ENCODE measurements at regions not wholly inside any gene's neighbourhood (a gene's known extent, or its start where the extent isn't known, plus 50 kb on each side); places are given as distances from the start of the nearest gene placed in this dataset.

GRCh38 chr5:92969191-92969780 lies 611.7 kb downstream of the NR2F1-AS1 start:
- Mint-ChIP-seq H3K4me1 (no peaks in the 10 kb centered on the region), H3K9me3 (peaks cover 6 to 11% of the 10 kb centered on the region in 2 donors), H3K36me3 (no peaks in the 10 kb centered on the region), H3K27ac (no peak overlapping the region), H3K27me3 (ENCODE audit: low read depth in 2 of 2) (no peaks in the 10 kb centered on the region), H3K4me3 (no peak overlapping the region)
- H3K27ac ChIP-seq (ENCODE audit: low read length): no peak overlapping the region
- no peaks in the 10 kb centered on the region for H3K4me1 ChIP-seq (ENCODE audit: control insufficient read depth, insufficient read depth, low read length)
- H3K4me3 ChIP-seq (ENCODE audit: low read length): no peak overlapping the region
- DNase-seq (no peak), ATAC-seq (no peak)
- intact Hi-C loops (cut with micrococcal nuclease): no loop called here
- WGBS (ENCODE audit: insufficient coverage): 86% methylated on average over 5 of the region's 5 CpGs
- H3K36me3 ChIP-seq (ENCODE audit: control insufficient read depth, insufficient read depth, low read length): no peaks in the 10 kb centered on the region
- TF ChIP-seq CTCF (IDR thresholded peaks at IDR 0.05): no peak
- no peaks in the 10 kb centered on the region for H3K27me3 ChIP-seq (ENCODE audit: control insufficient read depth, insufficient read depth, low read length)
- H3K9me3 ChIP-seq (ENCODE audit: control insufficient read depth, insufficient read depth, low read length): no peaks in the 10 kb centered on the region

DNA sequence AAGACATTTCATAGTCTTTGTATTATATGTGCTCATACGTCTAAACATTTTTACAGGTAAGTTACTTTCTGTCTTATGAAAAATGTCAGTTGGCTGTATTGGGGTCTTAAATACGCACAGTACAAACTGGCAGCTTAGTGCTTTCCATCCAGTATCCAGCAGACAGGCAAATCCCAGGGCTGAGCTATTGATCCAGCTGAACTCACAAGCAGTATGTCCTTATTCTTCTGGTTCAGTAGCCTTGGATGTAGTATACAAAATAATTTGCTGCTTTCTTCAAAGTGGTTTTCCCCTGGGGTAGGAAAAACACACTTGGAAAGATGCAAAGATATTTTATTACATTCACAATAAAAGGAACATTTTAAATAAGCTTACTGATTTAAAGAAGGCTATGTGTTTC lies 617.2 kb downstream of the NR2F1-AS1 start:
- intact Hi-C loops (cut with micrococcal nuclease): no loop called here
- Histone ChIP-seq H3K27me3 (ENCODE audit: control insufficient read depth, insufficient read depth, low read length) (no peaks in the 10 kb centered on the region), H3K4me1 (ENCODE audit: control insufficient read depth, insufficient read depth, low read length) (no peaks in the 10 kb centered on the region), H3K4me3 (ENCODE audit: low read length) (no peak overlapping the region), H3K9me3 (ENCODE audit: control insufficient read depth, insufficient read depth, low read length) (no peaks in the 10 kb centered on the region), H3K36me3 (ENCODE audit: control insufficient read depth, insufficient read depth, low read length) (no peaks in the 10 kb centered on the region), H3K27ac (ENCODE audit: low read length) (no peak overlapping the region)
- ATAC-seq: no peak
- WGBS (ENCODE audit: insufficient coverage): 95% methylated on average over 2 of the region's 2 CpGs
- no peaks in the 10 kb centered on the region for H3K4me1 Mint-ChIP-seq
- peaks cover 4 to 16% of the 10 kb centered on the region in 2 donors for H3K9me3 Mint-ChIP-seq
- H3K36me3 Mint-ChIP-seq: no peaks in the 10 kb centered on the region
- no peak for DNase-seq
- no peaks in the 10 kb centered on the region for H3K27me3 Mint-ChIP-seq (ENCODE audit: low read depth in 2 of 2)
- no peak overlapping the region for H3K4me3 Mint-ChIP-seq
- H3K27ac Mint-ChIP-seq: no peak overlapping the region
- no peak for TF ChIP-seq CTCF (IDR thresholded peaks at IDR 0.05)

DNA sequence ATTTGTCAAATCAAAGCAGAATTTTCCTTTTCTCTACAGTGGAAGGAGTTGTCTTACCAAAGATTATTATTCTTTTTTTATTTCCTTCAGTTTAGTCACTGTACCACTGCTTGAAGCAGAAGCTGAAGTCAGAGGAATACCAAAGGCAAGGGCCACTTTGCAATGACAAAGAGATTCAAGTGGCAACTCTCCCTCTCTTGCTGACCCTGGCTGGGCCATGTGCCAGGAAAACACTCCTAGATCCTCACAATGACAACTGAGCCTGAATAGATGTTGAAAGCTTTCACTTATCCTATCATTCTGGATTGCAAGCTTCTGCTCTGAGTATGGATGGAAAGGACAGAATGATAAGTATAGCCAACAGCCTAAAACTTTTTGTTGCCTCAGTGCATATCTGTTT lies 618.3 kb downstream of the NR2F1-AS1 start:
- Histone ChIP-seq H3K4me1 (ENCODE audit: control insufficient read depth, insufficient read depth, low read length) (no peaks in the 10 kb centered on the region), H3K9me3 (ENCODE audit: control insufficient read depth, insufficient read depth, low read length) (no peaks in the 10 kb centered on the region), H3K27ac (ENCODE audit: low read length) (no peak overlapping the region), H3K27me3 (ENCODE audit: control insufficient read depth, insufficient read depth, low read length) (no peaks in the 10 kb centered on the region), H3K36me3 (ENCODE audit: control insufficient read depth, insufficient read depth, low read length) (no peaks in the 10 kb centered on the region), H3K4me3 (ENCODE audit: low read length) (no peak overlapping the region)
- intact Hi-C loops (cut with micrococcal nuclease): no loop called here
- peaks cover 4 to 19% of the 10 kb centered on the region in 2 donors for H3K9me3 Mint-ChIP-seq
- no peaks in the 10 kb centered on the region for H3K36me3 Mint-ChIP-seq
- H3K27ac Mint-ChIP-seq: no peak overlapping the region
- no peaks in the 10 kb centered on the region for H3K27me3 Mint-ChIP-seq (ENCODE audit: low read depth in 2 of 2)
- H3K4me1 Mint-ChIP-seq: no peaks in the 10 kb centered on the region
- ATAC-seq (no peak), DNase-seq (no peak)
- no peak overlapping the region for H3K4me3 Mint-ChIP-seq
- TF ChIP-seq CTCF (IDR thresholded peaks at IDR 0.05): no peak

DNA sequence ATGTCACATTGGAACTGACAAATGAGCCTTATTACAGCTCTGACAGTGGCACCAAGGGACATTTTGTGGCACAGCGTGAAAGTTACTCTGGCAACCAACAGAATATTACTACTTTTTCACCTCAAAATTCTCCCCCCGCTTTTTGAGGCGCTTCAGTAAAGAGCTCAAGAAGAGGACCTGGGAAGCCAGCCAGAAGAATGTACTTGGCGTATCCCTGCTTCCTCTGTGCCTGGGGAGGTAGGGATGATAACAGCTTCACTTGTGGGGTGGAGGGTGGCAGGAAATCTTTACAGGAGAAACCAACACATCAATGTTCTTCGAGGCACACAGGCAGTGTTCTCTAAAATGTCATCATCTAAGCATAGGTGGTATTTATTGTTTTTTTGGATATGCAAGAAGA lies 624.1 kb downstream of the NR2F1-AS1 start:
- Histone ChIP-seq H3K27ac (ENCODE audit: low read length) (no peak overlapping the region), H3K4me1 (ENCODE audit: control insufficient read depth, insufficient read depth, low read length) (no peaks in the 10 kb centered on the region), H3K27me3 (ENCODE audit: control insufficient read depth, insufficient read depth, low read length) (no peaks in the 10 kb centered on the region), H3K36me3 (ENCODE audit: control insufficient read depth, insufficient read depth, low read length) (no peaks in the 10 kb centered on the region), H3K9me3 (ENCODE audit: control insufficient read depth, insufficient read depth, low read length) (peaks cover 11% of the 10 kb centered on the region), H3K4me3 (ENCODE audit: low read length) (no peak overlapping the region)
- DNase-seq (no peak), ATAC-seq (no peak)
- Mint-ChIP-seq H3K4me3 (no peak overlapping the region), H3K9me3 (peaks cover 13 to 29% of the 10 kb centered on the region in 2 donors), H3K27ac (no peak overlapping the region), H3K36me3 (peaks cover 11% of the 10 kb centered on the region), H3K27me3 (ENCODE audit: low read depth in 2 of 2) (no peaks in the 10 kb centered on the region), H3K4me1 (no peaks in the 10 kb centered on the region)
- intact Hi-C loops (cut with micrococcal nuclease): no loop called here
- 91% methylated on average over 4 of the region's 5 CpGs for WGBS (ENCODE audit: insufficient coverage)
- no peak for TF ChIP-seq CTCF (IDR thresholded peaks at IDR 0.05)
